Fibroblast of villous mesenchyme (primary cell): ENCODE measurements at regions not wholly inside any gene's neighbourhood (a gene's known extent, or its start where the extent isn't known, plus 50 kb on each side); places are given as distances from the start of the nearest gene placed in this dataset.

Experiments
- DNase-seq: peaks from one replicate; pipeline ENCODE4 v3.0.0-alpha.2; 2010; ENCODE audit warnings: low read depth
- H3K4me3 ChIP-seq: 2 replicates; pipeline ENCODE4 v1.5.1; 2011; ENCODE audit warnings: low read depth, mild to moderate bottlenecking, low read length
- TF ChIP-seq, protein P1 (sequence below): IDR thresholded peaks from 2 replicates; pipeline ENCODE4 v1.5.1; 2012; ENCODE audit warnings: low read depth, mild to moderate bottlenecking, low read length; ENCODE audit not compliant: insufficient read depth

DNA sequence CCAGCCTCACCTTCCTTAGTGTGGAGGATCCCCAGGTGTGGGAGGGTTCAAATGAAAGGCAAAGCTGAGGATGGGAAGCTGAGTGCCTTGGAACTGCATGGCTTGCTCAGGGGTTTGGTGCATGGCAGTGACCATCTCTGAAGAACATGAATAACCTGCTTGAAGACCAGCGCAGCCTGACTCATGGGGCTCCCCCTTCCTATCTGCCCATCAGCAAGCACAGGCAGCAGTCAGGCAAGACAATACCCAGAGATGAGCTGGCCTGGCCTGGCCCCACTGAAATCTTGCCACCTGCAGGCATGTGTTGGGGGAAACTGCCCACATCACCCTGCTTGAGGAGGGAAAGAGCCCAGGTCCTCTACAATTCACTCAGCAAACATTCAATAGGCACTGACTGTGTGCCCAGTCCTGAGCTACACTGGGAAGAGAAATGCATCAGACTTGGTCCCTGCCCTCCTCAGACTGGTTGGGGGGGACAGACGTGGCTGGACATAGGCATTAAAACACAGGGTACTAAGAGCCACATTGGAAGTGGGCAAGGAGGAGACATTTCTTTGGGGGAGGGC, 105.0 kb upstream of the ALDH1B1 start:
- H3K4me3 ChIP-seq, result no peak overlapping the region
- no peak for DNase-seq
- TF ChIP-seq, protein P1, sequence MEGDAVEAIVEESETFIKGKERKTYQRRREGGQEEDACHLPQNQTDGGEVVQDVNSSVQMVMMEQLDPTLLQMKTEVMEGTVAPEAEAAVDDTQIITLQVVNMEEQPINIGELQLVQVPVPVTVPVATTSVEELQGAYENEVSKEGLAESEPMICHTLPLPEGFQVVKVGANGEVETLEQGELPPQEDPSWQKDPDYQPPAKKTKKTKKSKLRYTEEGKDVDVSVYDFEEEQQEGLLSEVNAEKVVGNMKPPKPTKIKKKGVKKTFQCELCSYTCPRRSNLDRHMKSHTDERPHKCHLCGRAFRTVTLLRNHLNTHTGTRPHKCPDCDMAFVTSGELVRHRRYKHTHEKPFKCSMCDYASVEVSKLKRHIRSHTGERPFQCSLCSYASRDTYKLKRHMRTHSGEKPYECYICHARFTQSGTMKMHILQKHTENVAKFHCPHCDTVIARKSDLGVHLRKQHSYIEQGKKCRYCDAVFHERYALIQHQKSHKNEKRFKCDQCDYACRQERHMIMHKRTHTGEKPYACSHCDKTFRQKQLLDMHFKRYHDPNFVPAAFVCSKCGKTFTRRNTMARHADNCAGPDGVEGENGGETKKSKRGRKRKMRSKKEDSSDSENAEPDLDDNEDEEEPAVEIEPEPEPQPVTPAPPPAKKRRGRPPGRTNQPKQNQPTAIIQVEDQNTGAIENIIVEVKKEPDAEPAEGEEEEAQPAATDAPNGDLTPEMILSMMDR, result no peak

DNA sequence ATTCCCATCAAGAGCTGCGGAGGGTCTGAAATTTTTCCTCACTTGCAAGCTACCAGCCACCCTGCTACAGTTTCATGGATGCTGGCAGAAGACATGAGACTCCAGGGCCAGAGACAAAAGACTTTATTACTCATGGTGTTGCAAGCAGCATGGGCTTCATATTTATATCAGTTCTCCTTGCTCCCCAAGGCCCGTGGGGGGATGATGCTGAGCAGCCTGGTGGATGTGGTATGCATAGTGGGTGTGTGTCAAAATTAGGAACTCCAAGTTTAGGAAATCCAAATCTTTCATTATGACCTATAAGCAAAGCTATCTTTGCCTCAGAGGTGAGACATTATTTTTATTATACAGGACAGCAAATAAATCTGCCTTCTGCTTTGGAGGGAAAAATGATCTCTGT, 105.7 kb upstream of the ALDH1B1 start:
- TF ChIP-seq, protein P1, result no peak
- DNase-seq, result no peak

DNA sequence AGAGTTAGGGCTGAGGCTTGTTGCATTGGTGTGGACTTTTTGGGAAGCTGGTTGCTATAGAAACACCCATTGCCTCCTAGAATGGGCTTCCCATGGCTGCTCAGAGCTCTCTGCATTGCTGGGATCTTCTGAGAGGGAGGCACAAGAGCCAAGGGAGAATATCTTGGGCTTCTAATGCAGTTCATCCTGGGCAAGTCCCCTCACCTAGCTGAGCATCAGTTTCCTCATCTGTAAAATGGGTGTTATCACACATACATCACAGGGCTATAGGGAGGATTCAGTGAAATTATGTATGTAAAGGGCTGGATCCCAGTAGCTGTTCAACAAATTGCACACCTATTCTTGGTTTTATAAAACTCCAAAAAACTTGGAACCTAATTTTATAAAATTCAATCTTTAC, 106.1 kb upstream of the ALDH1B1 start:
- DNase-seq, result no peak
- no peak overlapping the region for H3K4me3 ChIP-seq
- TF ChIP-seq, protein P1, result no peak

More for the DNA sequence above, 105.7 kb upstream of the ALDH1B1 start:
- no peak overlapping the region for H3K4me3 ChIP-seq

DNA sequence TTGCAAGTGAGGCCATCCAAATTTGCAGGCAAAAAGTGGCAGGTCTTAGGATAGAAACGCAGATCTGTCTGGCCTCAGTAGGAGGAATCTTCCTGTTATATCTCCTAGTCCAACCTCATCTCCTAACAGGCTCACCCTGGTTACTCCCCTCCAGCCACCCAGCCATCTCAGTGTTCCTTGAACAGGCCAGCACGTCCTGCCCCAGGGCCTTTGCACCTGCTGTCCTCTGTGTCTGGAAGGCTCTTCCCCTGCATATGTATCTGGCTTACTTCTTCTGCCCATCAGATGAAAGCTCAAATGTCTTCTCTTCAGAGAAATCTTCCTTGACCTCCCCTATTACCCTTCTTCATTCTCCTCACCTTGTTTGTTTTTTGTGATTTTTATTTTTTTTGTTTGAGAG, 107.3 kb upstream of the ALDH1B1 start:
- no peak for DNase-seq
- TF ChIP-seq, protein P1, result no peak
- no peak overlapping the region for H3K4me3 ChIP-seq

DNA sequence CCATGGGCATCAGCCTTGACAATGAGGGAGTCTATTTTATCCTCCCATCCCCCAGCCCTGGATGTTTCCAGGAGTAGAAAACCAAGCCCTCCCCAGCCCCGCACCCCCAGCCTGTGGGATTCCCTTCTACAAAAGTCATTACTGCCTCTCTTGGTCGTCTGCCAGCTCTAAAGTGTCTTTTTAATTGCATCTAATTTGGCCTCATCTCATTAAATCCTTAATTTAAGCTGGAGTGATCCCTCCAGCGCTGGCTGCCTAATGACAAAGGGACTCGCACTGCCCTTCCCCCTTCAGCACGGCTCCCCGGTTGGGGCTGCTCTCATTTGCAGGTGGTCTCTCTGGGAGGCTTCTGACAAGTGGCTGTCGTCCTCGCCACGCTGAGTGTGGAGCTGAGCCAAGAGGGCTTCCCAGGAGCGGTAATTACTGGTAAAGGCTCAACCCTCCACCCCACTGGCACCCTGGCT, 107.9 kb upstream of the ALDH1B1 start:
- H3K4me3 ChIP-seq, result no peak overlapping the region
- no peak for DNase-seq
- TF ChIP-seq, protein P1, result no peak

DNA sequence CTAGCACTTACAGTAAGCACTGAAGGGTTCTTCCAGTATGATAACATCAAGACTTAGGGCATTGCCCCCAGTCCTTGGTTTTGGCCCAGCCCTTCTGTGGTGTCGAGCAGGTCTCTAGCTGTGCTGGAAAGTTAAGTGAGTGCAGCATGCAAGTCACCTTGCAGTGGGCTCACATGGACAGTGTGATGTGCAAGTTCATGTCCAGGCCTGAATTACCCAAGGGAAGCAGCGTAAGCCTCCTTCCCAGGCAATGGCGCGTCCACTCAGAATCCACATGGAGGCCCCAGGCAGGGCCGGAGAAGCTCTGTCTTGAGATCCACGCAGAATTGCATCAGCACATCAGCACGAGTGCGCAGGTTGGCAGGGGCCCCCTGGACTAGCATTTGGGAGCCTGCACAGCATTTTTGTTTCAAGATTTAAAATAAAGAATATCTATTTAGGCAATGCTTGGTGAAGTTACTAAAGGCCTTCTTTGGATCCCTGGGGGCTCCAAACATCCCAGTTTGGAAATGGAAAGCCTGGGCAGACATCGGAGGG, 108.4 kb upstream of the ALDH1B1 start:
- TF ChIP-seq, protein P1, result no peak
- no peak for DNase-seq
- no peak overlapping the region for H3K4me3 ChIP-seq

DNA sequence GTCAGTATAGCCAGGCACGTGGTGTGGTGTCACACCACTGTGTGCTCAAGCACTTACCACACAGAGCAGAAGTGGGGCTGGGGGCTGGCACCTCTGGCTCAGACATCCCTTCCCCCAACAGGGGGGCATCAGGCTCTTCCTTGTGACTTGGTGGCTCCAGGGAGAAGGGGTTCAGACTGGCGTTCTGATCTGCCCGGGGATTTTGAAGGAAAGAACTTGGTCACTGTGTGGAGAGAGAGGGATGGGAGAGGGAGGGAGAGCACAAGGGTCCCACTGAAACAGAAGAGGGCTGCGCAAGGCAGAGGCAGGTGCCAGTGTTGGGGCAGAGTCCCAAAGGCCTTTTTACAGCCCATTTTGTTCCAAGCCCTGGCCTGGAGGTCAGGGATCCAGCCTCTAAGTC, 109.7 kb upstream of the ALDH1B1 start:
- no peak for DNase-seq

More for the DNA sequence above, 109.7 kb upstream of the ALDH1B1 start:
- TF ChIP-seq, protein P1, result no peak
- no peak overlapping the region for H3K4me3 ChIP-seq
